HEK293 (cell line): ENCODE measurements at regions not wholly inside any gene's neighbourhood (a gene's known extent, or its start where the extent isn't known, plus 50 kb on each side); places are given as distances from the start of the nearest gene placed in this dataset.

Experiments used
- CTCF ChIA-PET: fragments of 350-600 bp; formaldehyde crosslinking; extraction: SDS; loops from one replicate; lab custom pipeline; 2021; ENCODE audit warnings: antibody characterized with exemption; lab: Yijun Ruan, JAX
- POLR2A ChIA-PET: fragments of 300-600 bp; formaldehyde crosslinking; extraction: SDS; loops from one replicate; lab custom pipeline; 2020; ENCODE audit warnings: antibody characterized with exemption, inconsistent platforms; lab: Yijun Ruan, JAX
- H3K27ac ChIP-seq: fragments of 200-500 bp; sonication (Bioruptor generic); 2 replicates; pipeline ENCODE4 v1.5.1; 2014; ENCODE audit warnings: low read depth, low read length, control low read depth, inconsistent platforms; ENCODE audit errors: extremely low read depth
- H3K36me3 ChIP-seq, 2 experiments: fragments of 200-500 bp in 1 of 2; sonication (Bioruptor generic) in 1 of 2; 1 replicate in 1 of 2; 2 replicates in 1 of 2; pipeline ENCODE4 v1.5.1; 2014 to 2017; ENCODE audit warnings: inconsistent platforms in 2 of 2, low read length in 2 of 2; ENCODE audit not compliant: control insufficient read depth in 2 of 2, insufficient read depth in 1 of 2
- H3K4me1 ChIP-seq: fragments of 200-500 bp; sonication (Bioruptor generic); 2 replicates; pipeline ENCODE4 v1.5.1; 2014; ENCODE audit warnings: mild to moderate bottlenecking, low read length, inconsistent platforms; ENCODE audit not compliant: control insufficient read depth, insufficient read depth
- H3K4me3 ChIP-seq: 2 replicates; pipeline ENCODE4 v1.5.1; 2011; ENCODE audit warnings: low read depth, mild to moderate bottlenecking, control low read depth, low read length, moderate library complexity
- H3K9me3 ChIP-seq: fragments of 200-500 bp; sonication (Bioruptor generic); 2 replicates; pipeline ENCODE4 v1.5.1; 2014; ENCODE audit warnings: low read depth, low read length, inconsistent platforms; ENCODE audit not compliant: control insufficient read depth, insufficient read depth
- FEZF1 ChIP-seq: fragments of 450-650 bp; formaldehyde crosslinking; IDR thresholded peaks from 2 replicates; pipeline ENCODE4 v1.5.1; 2016; ENCODE audit warnings: missing biosample characterization, missing genetic modification characterization
- HOXA7 ChIP-seq: sonication (generic); formaldehyde crosslinking; IDR thresholded peaks from 2 replicates; pipeline ENCODE4 v1.8.1; 2022; ENCODE audit warnings: missing genetic modification reagents, borderline replicate concordance
- ZNF138 ChIP-seq: fragments of 450-650 bp; formaldehyde crosslinking; IDR thresholded peaks from 2 replicates; pipeline ENCODE4 v1.5.1; 2016; ENCODE audit warnings: missing biosample characterization, missing genetic modification characterization, borderline replicate concordance
- ZNF157 ChIP-seq: fragments of 450-650 bp; formaldehyde crosslinking; IDR thresholded peaks from 2 replicates; pipeline ENCODE4 v1.5.1; 2016; ENCODE audit warnings: missing biosample characterization, missing genetic modification characterization
- ZNF16 ChIP-seq: fragments of 450-650 bp; formaldehyde crosslinking; IDR thresholded peaks from 2 replicates; pipeline ENCODE4 v1.5.1; 2016; ENCODE audit warnings: low read depth, missing biosample characterization, missing genetic modification characterization
- ZNF2 ChIP-seq: fragments of 450-650 bp; formaldehyde crosslinking; IDR thresholded peaks from 2 replicates; pipeline ENCODE4 v1.5.1; 2016; ENCODE audit warnings: missing biosample characterization, missing genetic modification characterization
- ZNF223 ChIP-seq: fragments of 450-650 bp; formaldehyde crosslinking; IDR thresholded peaks from 2 replicates; pipeline ENCODE4 v1.5.1; 2016; ENCODE audit warnings: missing biosample characterization, missing genetic modification characterization
- ZNF239 ChIP-seq: fragments of 450-650 bp; formaldehyde crosslinking; IDR thresholded peaks from 2 replicates; pipeline ENCODE4 v1.5.1; 2016; ENCODE audit warnings: missing biosample characterization, missing genetic modification characterization
- ZNF514 ChIP-seq: fragments of 450-650 bp; formaldehyde crosslinking; IDR thresholded peaks from 2 replicates; pipeline ENCODE4 v1.5.1; 2016; ENCODE audit warnings: missing biosample characterization, missing genetic modification characterization
- ZNF521 ChIP-seq: fragments of 450-650 bp; formaldehyde crosslinking; IDR thresholded peaks from 2 replicates; pipeline ENCODE4 v1.5.1; 2017; ENCODE audit warnings: missing biosample characterization, mild to moderate bottlenecking, missing genetic modification characterization
- ZNF776 ChIP-seq: fragments of 450-650 bp; formaldehyde crosslinking; IDR thresholded peaks from 2 replicates; pipeline ENCODE4 v1.5.0; 2017; ENCODE audit warnings: missing biosample characterization, missing genetic modification characterization, borderline replicate concordance
- ZSCAN16 ChIP-seq: fragments of 450-650 bp; formaldehyde crosslinking; IDR thresholded peaks from 2 replicates; pipeline ENCODE4 v1.5.1; 2016; ENCODE audit warnings: missing biosample characterization, missing genetic modification characterization
- TF ChIP-seq, protein P1 (sequence below): fragments of 450-650 bp; formaldehyde crosslinking; IDR thresholded peaks from 2 replicates; pipeline ENCODE4 v1.5.0; 2017; ENCODE audit warnings: missing biosample characterization, missing genetic modification characterization, borderline replicate concordance
- TF ChIP-seq, protein P2 (sequence below): fragments of 450-650 bp; formaldehyde crosslinking; IDR thresholded peaks from 2 replicates; pipeline ENCODE4 v1.5.1; 2016; ENCODE audit warnings: missing biosample characterization, missing genetic modification characterization
- TF ChIP-seq, protein P3 (sequence below): fragments of 450-650 bp; formaldehyde crosslinking; IDR thresholded peaks from 2 replicates; pipeline ENCODE4 v1.5.1; 2016; ENCODE audit warnings: missing biosample characterization, missing genetic modification characterization
- TF ChIP-seq, protein P4 (sequence below): sonication (generic); formaldehyde crosslinking; IDR thresholded peaks from 2 replicates; pipeline ENCODE4 v1.8.1; 2022; ENCODE audit warnings: mild to moderate bottlenecking, moderate library complexity, missing genetic modification reagents
- TF ChIP-seq, protein P5 (sequence below): fragments of 450-650 bp; formaldehyde crosslinking; IDR thresholded peaks from 2 replicates; pipeline ENCODE4 v1.5.1; 2016; ENCODE audit warnings: missing biosample characterization, missing genetic modification characterization, borderline replicate concordance
- TF ChIP-seq, protein P6 (sequence below): fragments of 450-650 bp; formaldehyde crosslinking; IDR thresholded peaks from 2 replicates; pipeline ENCODE4 v1.5.1; 2016; ENCODE audit warnings: missing biosample characterization, missing genetic modification characterization, low read depth

DNA sequence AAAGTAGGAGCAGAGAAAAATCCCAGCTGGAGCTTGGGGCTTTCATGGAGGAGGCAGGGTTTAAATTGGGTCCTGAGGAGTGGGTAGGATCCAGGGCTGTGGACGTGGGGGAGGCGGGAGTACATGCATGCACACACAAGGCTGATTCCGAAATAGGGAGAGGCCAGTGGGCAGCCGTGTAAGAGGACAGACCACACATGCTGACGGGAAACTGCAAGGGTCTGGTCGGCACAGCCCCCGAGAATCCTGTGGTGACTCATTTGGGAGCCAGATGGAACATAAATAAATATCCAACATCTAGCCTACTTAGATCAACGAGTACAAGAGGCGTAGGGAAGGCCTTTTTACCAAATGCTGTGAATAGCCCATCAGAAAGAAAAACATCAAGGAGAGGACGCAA is 216.3 kb upstream of the ZNF507 start:
- Histone ChIP-seq H3K4me3 (no peak overlapping the region), H3K36me3 (no peaks in the 10 kb centered on the region; a peak in 1 of 3 replicates), H3K9me3 (no peaks in the 10 kb centered on the region), H3K27ac (no peak overlapping the region), H3K4me1 (peaks cover 5% of the 10 kb centered on the region; the same call in 1 of the 2 replicates)
- POLR2A ChIA-PET = no interaction called here
- CTCF ChIA-PET = interaction anchor here (0.7 to 1.8 kb wide), 2 partner anchors 9 to 1649 kb away, joined by 3 to 5 read pairs; no protein-coding TSS in a partner anchor
- TF ChIP-seq, protein P1, sequence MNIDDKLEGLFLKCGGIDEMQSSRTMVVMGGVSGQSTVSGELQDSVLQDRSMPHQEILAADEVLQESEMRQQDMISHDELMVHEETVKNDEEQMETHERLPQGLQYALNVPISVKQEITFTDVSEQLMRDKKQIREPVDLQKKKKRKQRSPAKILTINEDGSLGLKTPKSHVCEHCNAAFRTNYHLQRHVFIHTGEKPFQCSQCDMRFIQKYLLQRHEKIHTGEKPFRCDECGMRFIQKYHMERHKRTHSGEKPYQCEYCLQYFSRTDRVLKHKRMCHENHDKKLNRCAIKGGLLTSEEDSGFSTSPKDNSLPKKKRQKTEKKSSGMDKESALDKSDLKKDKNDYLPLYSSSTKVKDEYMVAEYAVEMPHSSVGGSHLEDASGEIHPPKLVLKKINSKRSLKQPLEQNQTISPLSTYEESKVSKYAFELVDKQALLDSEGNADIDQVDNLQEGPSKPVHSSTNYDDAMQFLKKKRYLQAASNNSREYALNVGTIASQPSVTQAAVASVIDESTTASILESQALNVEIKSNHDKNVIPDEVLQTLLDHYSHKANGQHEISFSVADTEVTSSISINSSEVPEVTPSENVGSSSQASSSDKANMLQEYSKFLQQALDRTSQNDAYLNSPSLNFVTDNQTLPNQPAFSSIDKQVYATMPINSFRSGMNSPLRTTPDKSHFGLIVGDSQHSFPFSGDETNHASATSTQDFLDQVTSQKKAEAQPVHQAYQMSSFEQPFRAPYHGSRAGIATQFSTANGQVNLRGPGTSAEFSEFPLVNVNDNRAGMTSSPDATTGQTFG = no peak
- TF ChIP-seq HOXA7 (CRISPR knock-in tag) (no peak), FEZF1 (tag by site-specific recombination) (no peak), ZNF239 (tag by site-specific recombination) (no peak), ZNF521 (tag by site-specific recombination) (no peak)
- TF ChIP-seq, protein P2, sequence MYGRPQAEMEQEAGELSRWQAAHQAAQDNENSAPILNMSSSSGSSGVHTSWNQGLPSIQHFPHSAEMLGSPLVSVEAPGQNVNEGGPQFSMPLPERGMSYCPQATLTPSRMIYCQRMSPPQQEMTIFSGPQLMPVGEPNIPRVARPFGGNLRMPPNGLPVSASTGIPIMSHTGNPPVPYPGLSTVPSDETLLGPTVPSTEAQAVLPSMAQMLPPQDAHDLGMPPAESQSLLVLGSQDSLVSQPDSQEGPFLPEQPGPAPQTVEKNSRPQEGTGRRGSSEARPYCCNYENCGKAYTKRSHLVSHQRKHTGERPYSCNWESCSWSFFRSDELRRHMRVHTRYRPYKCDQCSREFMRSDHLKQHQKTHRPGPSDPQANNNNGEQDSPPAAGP (tag by site-specific recombination) = no peak

DNA sequence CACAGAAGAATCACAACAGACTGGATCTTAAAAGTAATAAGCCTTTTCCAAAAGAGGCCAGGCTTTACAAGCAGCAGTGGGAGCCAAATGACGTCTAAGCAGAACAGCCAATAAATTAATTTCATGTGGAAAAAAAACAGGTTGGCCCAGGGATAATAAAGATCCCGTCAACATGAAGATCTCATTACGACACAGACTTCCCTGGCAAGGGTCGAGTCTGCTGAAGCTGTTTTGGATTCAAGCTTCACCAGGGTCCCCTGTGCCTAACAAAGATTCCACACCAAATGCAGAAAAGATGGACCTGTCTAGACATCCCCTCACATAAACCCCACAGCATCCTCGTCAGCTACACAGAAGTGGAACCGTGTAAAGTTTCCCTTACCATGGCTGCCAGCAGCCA is 215.1 kb upstream of the ZNF507 start:
- ChIA-PET CTCF (no interaction called here), POLR2A (no interaction called here)
- peaks cover 5% of the 10 kb centered on the region; the same call in 1 of the 2 replicates for H3K4me1 ChIP-seq
- H3K4me3 ChIP-seq = no peak overlapping the region
- no peak overlapping the region for H3K27ac ChIP-seq
- no peaks in the 10 kb centered on the region; a peak in 1 of 3 replicates for H3K36me3 ChIP-seq
- TF ChIP-seq, protein P3, sequence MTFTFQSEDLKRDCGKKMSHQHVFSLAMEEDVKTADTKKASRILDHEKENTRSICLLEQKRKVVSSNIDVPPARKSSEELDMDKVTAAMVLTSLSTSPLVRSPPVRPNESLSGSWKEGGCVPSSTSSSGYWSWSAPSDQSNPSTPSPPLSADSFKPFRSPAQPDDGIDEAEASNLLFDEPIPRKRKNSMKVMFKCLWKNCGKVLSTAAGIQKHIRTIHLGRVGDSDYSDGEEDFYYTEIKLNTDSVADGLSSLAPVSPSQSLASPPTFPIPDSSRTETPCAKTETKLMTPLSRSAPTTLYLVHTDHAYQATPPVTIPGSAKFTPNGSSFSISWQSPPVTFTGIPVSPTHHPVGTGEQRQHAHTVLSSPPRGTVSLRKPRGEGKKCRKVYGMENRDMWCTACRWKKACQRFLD = no peak
- TF ChIP-seq, protein P4, sequence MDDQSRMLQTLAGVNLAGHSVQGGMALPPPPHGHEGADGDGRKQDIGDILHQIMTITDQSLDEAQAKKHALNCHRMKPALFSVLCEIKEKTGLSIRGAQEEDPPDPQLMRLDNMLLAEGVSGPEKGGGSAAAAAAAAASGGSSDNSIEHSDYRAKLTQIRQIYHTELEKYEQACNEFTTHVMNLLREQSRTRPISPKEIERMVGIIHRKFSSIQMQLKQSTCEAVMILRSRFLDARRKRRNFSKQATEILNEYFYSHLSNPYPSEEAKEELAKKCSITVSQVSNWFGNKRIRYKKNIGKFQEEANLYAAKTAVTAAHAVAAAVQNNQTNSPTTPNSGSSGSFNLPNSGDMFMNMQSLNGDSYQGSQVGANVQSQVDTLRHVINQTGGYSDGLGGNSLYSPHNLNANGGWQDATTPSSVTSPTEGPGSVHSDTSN (CRISPR knock-in tag) = no peak
- TF ChIP-seq ZNF776 (tag by site-specific recombination) (no peak), ZNF514 (tag by site-specific recombination) (no peak), ZNF138 (tag by site-specific recombination) (no peak), ZNF157 (tag by site-specific recombination) (no peak), FEZF1 (tag by site-specific recombination) (no peak), ZNF521 (tag by site-specific recombination) (no peak), ZNF16 (tag by site-specific recombination) (no peak), ZSCAN16 (tag by site-specific recombination) (no peak), ZNF223 (no peak), ZNF2 (no peak)
- TF ChIP-seq, protein P5, sequence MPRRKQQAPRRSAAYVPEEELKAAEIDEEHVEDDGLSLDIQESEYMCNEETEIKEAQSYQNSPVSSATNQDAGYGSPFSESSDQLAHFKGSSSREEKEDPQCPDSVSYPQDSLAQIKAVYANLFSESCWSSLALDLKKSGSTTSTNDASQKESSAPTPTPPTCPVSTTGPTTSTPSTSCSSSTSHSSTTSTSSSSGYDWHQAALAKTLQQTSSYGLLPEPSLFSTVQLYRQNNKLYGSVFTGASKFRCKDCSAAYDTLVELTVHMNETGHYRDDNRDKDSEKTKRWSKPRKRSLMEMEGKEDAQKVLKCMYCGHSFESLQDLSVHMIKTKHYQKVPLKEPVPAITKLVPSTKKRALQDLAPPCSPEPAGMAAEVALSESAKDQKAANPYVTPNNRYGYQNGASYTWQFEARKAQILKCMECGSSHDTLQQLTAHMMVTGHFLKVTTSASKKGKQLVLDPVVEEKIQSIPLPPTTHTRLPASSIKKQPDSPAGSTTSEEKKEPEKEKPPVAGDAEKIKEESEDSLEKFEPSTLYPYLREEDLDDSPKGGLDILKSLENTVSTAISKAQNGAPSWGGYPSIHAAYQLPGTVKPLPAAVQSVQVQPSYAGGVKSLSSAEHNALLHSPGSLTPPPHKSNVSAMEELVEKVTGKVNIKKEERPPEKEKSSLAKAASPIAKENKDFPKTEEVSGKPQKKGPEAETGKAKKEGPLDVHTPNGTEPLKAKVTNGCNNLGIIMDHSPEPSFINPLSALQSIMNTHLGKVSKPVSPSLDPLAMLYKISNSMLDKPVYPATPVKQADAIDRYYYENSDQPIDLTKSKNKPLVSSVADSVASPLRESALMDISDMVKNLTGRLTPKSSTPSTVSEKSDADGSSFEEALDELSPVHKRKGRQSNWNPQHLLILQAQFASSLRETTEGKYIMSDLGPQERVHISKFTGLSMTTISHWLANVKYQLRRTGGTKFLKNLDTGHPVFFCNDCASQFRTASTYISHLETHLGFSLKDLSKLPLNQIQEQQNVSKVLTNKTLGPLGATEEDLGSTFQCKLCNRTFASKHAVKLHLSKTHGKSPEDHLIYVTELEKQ (tag by site-specific recombination) = no peak
- TF ChIP-seq, protein P6, sequence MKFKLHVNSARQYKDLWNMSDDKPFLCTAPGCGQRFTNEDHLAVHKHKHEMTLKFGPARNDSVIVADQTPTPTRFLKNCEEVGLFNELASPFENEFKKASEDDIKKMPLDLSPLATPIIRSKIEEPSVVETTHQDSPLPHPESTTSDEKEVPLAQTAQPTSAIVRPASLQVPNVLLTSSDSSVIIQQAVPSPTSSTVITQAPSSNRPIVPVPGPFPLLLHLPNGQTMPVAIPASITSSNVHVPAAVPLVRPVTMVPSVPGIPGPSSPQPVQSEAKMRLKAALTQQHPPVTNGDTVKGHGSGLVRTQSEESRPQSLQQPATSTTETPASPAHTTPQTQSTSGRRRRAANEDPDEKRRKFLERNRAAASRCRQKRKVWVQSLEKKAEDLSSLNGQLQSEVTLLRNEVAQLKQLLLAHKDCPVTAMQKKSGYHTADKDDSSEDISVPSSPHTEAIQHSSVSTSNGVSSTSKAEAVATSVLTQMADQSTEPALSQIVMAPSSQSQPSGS (tag by site-specific recombination) = no peak
- no peaks in the 10 kb centered on the region for H3K9me3 ChIP-seq
